ENCODE measurements at regions not wholly inside any gene's neighbourhood (a gene's known extent, or its start where the extent isn't known, plus 50 kb on each side); places are given as distances from the start of the nearest gene placed in this dataset.

- no peak overlapping the region for H3K4me3 ChIP-seq
- no peaks in the 10 kb centered on the region for H3K4me1 ChIP-seq (ENCODE audit: low read depth)
- H3K27me3 ChIP-seq, result no peaks in the 10 kb centered on the region
- H3K27ac ChIP-seq, result no peak overlapping the region
- no peaks in the 10 kb centered on the region for H3K36me3 ChIP-seq
- no peak for TF ChIP-seq CTCF (IDR thresholded peaks at IDR 0.05; ENCODE audit: low read depth, low read length)
- DNase-seq (ENCODE audit: low read depth in 1 of 2, low spot score in 1 of 2), result no peak
- H3K9me3 ChIP-seq (ENCODE audit: low read depth), result no peaks in the 10 kb centered on the region
Observed at GRCh38 chr19:57050863-57051262, 68.9 kb upstream of the USP29 start.

- H3K4me3 ChIP-seq, result no peak overlapping the region
- no peak for TF ChIP-seq CTCF (IDR thresholded peaks at IDR 0.05; ENCODE audit: low read depth, low read length)
- no peaks in the 10 kb centered on the region for H3K36me3 ChIP-seq
- H3K27me3 ChIP-seq, result no peaks in the 10 kb centered on the region
- H3K4me1 ChIP-seq (ENCODE audit: low read depth), result no peaks in the 10 kb centered on the region
- H3K27ac ChIP-seq, result no peak overlapping the region
- DNase-seq (ENCODE audit: low read depth in 1 of 2, low spot score in 1 of 2), result no peak
- no peaks in the 10 kb centered on the region for H3K9me3 ChIP-seq (ENCODE audit: low read depth)
Observed at GRCh38 chr19:57052081-57052480, 67.7 kb upstream of the USP29 start.

DNA sequence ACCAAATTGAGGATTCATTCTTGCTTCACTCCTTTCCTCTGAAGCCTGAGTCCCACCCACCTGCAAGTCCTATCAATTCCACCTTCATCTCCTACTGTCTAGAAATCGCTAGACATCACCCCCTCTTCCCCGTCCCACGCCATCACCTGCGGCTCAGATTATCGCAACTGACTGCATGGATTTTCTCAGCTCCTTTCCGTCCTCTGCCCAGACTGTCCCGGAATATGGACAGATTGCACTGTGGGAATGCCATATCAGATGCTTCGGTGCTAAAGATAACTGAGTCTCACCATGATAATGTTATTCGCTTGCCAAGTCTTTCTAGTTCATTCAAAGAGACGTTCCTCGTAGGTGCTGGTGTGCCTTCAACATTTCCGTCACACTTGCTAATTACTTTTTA, 66.4 kb upstream of the USP29 start:
- H3K27ac ChIP-seq, result no peak overlapping the region
- no peak overlapping the region for H3K4me3 ChIP-seq

DNA sequence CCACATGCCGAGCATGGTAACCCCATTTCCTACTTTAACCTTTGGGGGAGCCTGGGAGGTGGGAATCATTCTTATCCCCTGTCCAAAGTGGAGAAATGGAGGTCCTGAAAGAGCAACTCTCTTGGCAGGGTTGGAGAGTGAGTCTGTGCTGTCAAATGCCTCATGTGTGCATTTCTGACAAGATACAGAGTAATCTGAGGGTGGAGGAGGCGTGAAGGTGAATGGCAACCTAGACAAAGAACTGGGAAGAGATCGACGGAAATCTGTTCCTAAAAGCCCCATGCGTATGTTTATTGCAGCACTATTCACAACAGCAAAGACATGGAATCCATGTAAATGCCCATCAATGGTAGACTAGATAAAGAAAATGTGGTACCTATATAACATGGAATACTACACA, 63.8 kb upstream of the USP29 start:
- H3K9me3 ChIP-seq (ENCODE audit: low read depth), result no peaks in the 10 kb centered on the region
- no peak overlapping the region for H3K27ac ChIP-seq
- no peaks in the 10 kb centered on the region for H3K4me1 ChIP-seq (ENCODE audit: low read depth)

More for the DNA sequence above, 66.4 kb upstream of the USP29 start:
- TF ChIP-seq CTCF (IDR thresholded peaks at IDR 0.05; ENCODE audit: low read depth, low read length), result no peak
- no peaks in the 10 kb centered on the region for H3K4me1 ChIP-seq (ENCODE audit: low read depth)
- DNase-seq (ENCODE audit: low read depth in 1 of 2, low spot score in 1 of 2), result no peak
- no peaks in the 10 kb centered on the region for H3K27me3 ChIP-seq
- no peaks in the 10 kb centered on the region for H3K36me3 ChIP-seq
- no peaks in the 10 kb centered on the region for H3K9me3 ChIP-seq (ENCODE audit: low read depth)

GRCh38 chr19:57057036-57057686, 62.6 kb upstream of the USP29 start:
- H3K27ac ChIP-seq, result no peak overlapping the region
- peak in 1 of 2 donors; percentile 50 for DNase-seq (ENCODE audit: low read depth in 1 of 2, low spot score in 1 of 2)
- H3K36me3 ChIP-seq, result no peaks in the 10 kb centered on the region
- H3K9me3 ChIP-seq (ENCODE audit: low read depth), result no peaks in the 10 kb centered on the region
- TF ChIP-seq CTCF (IDR thresholded peaks at IDR 0.05; ENCODE audit: low read depth, low read length), result no peak
- H3K4me1 ChIP-seq (ENCODE audit: low read depth), result no peaks in the 10 kb centered on the region
- H3K4me3 ChIP-seq, result no peak overlapping the region
- no peaks in the 10 kb centered on the region for H3K27me3 ChIP-seq

More for the DNA sequence above, 63.8 kb upstream of the USP29 start:
- no peak for DNase-seq (ENCODE audit: low read depth in 1 of 2, low spot score in 1 of 2)
- no peaks in the 10 kb centered on the region for H3K36me3 ChIP-seq
- no peak for TF ChIP-seq CTCF (IDR thresholded peaks at IDR 0.05; ENCODE audit: low read depth, low read length)
- no peaks in the 10 kb centered on the region for H3K27me3 ChIP-seq
- H3K4me3 ChIP-seq, result no peak overlapping the region
